ENCODE measurements at regions not wholly inside any gene's neighbourhood (a gene's known extent, or its start where the extent isn't known, plus 50 kb on each side); places are given as distances from the start of the nearest gene placed in this dataset.

DNA sequence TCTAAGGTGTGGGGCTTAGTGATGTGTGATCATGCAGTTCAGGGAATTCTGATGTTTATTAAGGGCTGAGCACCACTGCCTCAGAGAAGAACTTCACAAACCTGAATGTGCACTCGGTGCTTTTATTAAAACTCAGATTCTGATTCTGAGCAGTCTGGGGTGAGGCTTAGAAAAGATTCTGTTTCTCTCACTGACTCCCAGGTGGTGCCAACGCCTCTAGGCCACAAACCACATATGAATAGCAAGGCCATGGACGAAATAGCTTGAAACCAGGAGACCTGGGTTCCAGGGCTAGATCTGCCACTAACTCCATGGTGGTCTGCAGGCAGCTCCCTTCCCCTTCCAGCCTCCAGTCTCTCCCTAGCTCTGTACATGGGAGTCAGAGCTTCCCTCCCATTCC is 169.1 kb downstream of the HS3ST3B1 start:
- TF ChIP-seq, protein P1, sequence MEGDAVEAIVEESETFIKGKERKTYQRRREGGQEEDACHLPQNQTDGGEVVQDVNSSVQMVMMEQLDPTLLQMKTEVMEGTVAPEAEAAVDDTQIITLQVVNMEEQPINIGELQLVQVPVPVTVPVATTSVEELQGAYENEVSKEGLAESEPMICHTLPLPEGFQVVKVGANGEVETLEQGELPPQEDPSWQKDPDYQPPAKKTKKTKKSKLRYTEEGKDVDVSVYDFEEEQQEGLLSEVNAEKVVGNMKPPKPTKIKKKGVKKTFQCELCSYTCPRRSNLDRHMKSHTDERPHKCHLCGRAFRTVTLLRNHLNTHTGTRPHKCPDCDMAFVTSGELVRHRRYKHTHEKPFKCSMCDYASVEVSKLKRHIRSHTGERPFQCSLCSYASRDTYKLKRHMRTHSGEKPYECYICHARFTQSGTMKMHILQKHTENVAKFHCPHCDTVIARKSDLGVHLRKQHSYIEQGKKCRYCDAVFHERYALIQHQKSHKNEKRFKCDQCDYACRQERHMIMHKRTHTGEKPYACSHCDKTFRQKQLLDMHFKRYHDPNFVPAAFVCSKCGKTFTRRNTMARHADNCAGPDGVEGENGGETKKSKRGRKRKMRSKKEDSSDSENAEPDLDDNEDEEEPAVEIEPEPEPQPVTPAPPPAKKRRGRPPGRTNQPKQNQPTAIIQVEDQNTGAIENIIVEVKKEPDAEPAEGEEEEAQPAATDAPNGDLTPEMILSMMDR (IDR thresholded peaks at IDR 0.05; ENCODE audit: low read length): no peak
- TF ChIP-seq EZH2 (optimal IDR thresholded peaks at IDR 0.05; ENCODE audit: low read depth, low read length): no peak
